SU-DHL-6 (cell line): ENCODE measurements at regions not wholly inside any gene's neighbourhood (a gene's known extent, or its start where the extent isn't known, plus 50 kb on each side); places are given as distances from the start of the nearest gene placed in this dataset.

ENCODE experiments used
- EZH2phosphoT487 ChIP-seq: fragments of 200-600 bp; sonication (generic), shearing (Covaris generic); conservative IDR thresholded peaks from 2 replicates; pipeline ENCODE4 v1.6.1; 2018; ENCODE audit warnings: mild to moderate bottlenecking, antibody characterized with exemption, low read length, moderate library complexity, mixed read lengths
- TF ChIP-seq, protein P1 (sequence below): fragments of 200-600 bp; sonication (generic); IDR thresholded peaks from one replicate; pipeline ENCODE4 v1.5.1; 2017; ENCODE audit warnings: antibody characterized with exemption, mild to moderate bottlenecking, low read length, moderate library complexity; ENCODE audit not compliant: insufficient read depth, poor library complexity, severe bottlenecking

DNA sequence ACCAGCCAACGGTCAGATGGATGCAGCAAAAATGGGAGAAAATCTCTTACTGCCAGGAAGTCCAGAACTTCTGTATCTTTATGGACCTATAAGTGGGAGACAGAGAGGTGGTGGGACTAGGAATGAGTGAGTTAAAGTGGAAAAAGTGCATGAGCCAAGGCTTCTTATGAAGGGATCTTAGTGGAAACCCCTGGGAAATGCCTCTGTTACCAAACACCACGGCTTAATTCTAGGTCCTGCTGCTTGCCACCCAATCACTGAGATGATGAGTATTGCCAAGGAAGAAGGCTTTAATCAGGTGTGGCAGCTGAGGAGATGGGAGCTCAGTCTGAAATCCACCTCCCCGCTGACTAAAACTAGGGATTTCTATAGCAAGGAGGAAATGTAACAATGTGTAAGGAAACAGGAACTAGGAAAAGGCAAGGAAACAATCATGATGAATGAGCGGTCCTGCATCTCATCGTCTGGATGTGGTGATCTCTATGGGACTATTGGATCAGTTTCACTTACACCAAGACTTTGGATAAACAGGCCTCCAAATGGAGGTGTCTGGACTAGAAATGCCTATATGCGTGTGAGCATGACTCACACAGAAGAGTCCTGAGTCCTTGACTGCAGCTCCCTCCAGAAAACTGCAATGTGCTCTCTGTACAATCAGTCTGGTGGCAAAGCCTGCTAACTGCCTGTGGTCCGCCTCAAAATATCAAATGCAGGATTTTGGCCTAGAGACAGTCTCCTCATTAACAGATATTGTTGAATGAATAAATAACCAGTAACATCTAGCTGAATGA, 98.2 kb upstream of the PRR16 start:
- TF ChIP-seq, protein P1, sequence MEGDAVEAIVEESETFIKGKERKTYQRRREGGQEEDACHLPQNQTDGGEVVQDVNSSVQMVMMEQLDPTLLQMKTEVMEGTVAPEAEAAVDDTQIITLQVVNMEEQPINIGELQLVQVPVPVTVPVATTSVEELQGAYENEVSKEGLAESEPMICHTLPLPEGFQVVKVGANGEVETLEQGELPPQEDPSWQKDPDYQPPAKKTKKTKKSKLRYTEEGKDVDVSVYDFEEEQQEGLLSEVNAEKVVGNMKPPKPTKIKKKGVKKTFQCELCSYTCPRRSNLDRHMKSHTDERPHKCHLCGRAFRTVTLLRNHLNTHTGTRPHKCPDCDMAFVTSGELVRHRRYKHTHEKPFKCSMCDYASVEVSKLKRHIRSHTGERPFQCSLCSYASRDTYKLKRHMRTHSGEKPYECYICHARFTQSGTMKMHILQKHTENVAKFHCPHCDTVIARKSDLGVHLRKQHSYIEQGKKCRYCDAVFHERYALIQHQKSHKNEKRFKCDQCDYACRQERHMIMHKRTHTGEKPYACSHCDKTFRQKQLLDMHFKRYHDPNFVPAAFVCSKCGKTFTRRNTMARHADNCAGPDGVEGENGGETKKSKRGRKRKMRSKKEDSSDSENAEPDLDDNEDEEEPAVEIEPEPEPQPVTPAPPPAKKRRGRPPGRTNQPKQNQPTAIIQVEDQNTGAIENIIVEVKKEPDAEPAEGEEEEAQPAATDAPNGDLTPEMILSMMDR = no peak
- TF ChIP-seq EZH2phosphoT487 = no peak
